A549 (cell line): ENCODE measurements at regions not wholly inside any gene's neighbourhood (a gene's known extent, or its start where the extent isn't known, plus 50 kb on each side); places are given as distances from the start of the nearest gene placed in this dataset.

ENCODE experiments used
- EP300 ChIP-seq, 2 experiments: fragments of >200 bp; sonication (Bioruptor Twin); formaldehyde crosslinking; IDR thresholded peaks; 2 replicates in 1 of 2; 3 replicates in 1 of 2; pipeline ENCODE4 v1.6.1; 2016 to 2017
- FOSL2 ChIP-seq, 2 experiments: fragments of 450-650 bp in 1 of 2; fragments of >200 bp in 1 of 2; sonication (Bioruptor Twin) in 1 of 2; formaldehyde crosslinking; IDR thresholded peaks; 2 replicates each; pipeline versions ENCODE4 v1.5.0 to v1.6.1; 2016 to 2020; ENCODE audit warnings: mild to moderate bottlenecking in 1 of 2, moderate library complexity in 1 of 2
- MAX ChIP-seq: IDR thresholded peaks from 2 replicates; pipeline ENCODE4 v1.6.1; 2012
- POLR2A ChIP-seq: IDR thresholded peaks from 2 replicates; pipeline ENCODE4 v1.6.1; 2012; ENCODE audit warnings: mild to moderate bottlenecking, low read length
- ZNF302 ChIP-seq: fragments of 250-450 bp; sonication (Bioruptor Pico); IDR thresholded peaks from 2 replicates; pipeline ENCODE4 v1.9.0; 2021; ENCODE audit warnings: inconsistent platforms, mild to moderate bottlenecking, moderate library complexity
- TF ChIP-seq, protein P1 (sequence below): fragments of 200-600 bp; sonication (generic); IDR thresholded peaks from 2 replicates; pipeline ENCODE4 v1.6.1; 2016; ENCODE audit warnings: antibody characterized with exemption, mild to moderate bottlenecking, moderate library complexity
- TF ChIP-seq, protein P2 (sequence below): fragments of >200 bp; sonication (Bioruptor Twin); formaldehyde crosslinking; IDR thresholded peaks from 3 replicates; pipeline ENCODE4 v1.5.1; 2016

DNA sequence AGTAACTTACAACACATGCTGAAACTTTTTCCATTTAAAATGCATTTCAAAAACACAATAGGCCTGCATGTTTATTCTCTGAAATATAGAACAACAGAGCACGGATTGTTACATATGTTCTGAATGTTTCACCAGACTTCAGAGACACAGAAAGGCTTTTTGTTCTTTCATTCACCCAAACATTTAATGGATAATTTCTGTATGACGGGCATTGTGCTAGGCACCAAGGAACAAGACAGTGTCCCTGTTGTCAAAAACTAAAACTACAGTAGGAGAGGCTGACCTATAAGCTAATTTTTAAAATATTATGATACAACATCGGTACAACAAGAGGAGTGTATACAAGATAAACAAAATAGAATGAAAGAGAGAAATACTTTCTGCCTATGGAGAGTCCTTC, 81.9 kb upstream of the TEAD1 start:
- no peak for TF ChIP-seq POLR2A
- TF ChIP-seq, protein P1, sequence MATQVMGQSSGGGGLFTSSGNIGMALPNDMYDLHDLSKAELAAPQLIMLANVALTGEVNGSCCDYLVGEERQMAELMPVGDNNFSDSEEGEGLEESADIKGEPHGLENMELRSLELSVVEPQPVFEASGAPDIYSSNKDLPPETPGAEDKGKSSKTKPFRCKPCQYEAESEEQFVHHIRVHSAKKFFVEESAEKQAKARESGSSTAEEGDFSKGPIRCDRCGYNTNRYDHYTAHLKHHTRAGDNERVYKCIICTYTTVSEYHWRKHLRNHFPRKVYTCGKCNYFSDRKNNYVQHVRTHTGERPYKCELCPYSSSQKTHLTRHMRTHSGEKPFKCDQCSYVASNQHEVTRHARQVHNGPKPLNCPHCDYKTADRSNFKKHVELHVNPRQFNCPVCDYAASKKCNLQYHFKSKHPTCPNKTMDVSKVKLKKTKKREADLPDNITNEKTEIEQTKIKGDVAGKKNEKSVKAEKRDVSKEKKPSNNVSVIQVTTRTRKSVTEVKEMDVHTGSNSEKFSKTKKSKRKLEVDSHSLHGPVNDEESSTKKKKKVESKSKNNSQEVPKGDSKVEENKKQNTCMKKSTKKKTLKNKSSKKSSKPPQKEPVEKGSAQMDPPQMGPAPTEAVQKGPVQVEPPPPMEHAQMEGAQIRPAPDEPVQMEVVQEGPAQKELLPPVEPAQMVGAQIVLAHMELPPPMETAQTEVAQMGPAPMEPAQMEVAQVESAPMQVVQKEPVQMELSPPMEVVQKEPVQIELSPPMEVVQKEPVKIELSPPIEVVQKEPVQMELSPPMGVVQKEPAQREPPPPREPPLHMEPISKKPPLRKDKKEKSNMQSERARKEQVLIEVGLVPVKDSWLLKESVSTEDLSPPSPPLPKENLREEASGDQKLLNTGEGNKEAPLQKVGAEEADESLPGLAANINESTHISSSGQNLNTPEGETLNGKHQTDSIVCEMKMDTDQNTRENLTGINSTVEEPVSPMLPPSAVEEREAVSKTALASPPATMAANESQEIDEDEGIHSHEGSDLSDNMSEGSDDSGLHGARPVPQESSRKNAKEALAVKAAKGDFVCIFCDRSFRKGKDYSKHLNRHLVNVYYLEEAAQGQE = no peak
- TF ChIP-seq, protein P2, sequence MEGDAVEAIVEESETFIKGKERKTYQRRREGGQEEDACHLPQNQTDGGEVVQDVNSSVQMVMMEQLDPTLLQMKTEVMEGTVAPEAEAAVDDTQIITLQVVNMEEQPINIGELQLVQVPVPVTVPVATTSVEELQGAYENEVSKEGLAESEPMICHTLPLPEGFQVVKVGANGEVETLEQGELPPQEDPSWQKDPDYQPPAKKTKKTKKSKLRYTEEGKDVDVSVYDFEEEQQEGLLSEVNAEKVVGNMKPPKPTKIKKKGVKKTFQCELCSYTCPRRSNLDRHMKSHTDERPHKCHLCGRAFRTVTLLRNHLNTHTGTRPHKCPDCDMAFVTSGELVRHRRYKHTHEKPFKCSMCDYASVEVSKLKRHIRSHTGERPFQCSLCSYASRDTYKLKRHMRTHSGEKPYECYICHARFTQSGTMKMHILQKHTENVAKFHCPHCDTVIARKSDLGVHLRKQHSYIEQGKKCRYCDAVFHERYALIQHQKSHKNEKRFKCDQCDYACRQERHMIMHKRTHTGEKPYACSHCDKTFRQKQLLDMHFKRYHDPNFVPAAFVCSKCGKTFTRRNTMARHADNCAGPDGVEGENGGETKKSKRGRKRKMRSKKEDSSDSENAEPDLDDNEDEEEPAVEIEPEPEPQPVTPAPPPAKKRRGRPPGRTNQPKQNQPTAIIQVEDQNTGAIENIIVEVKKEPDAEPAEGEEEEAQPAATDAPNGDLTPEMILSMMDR = no peak
- TF ChIP-seq MAX = no peak
- no peak for TF ChIP-seq EP300 (IDR thresholded peaks at IDR 0.05)
- TF ChIP-seq FOSL2 (IDR thresholded peaks at IDR 0.05) = no peak
- TF ChIP-seq FOSL2 (CRISPR knock-in tag; IDR thresholded peaks at IDR 0.05) = no peak
- no peak for TF ChIP-seq ZNF302 (CRISPR knock-in tag)
